Activated naive CD4-positive, alpha-beta T cell treated with Interleukin-2 at 50 U/mL for 16 hours (primary cell): ENCODE measurements at regions not wholly inside any gene's neighbourhood (a gene's known extent, or its start where the extent isn't known, plus 50 kb on each side); places are given as distances from the start of the nearest gene placed in this dataset.

Experiments used
- DNase-seq: peaks from one replicate; pipeline ENCODE4 v3.0.0-alpha.2; 2020

- no peak for DNase-seq
Measured at GRCh38 chrX:11953615-11954014, 184.7 kb upstream of the FRMPD4 start.

- DNase-seq = no peak
Measured at GRCh38 chrX:11954176-11954575, 184.1 kb upstream of the FRMPD4 start.

GRCh38 chrX:11960031-11960430 lies 178.2 kb upstream of the FRMPD4 start:
- no peak for DNase-seq

- no peak for DNase-seq
Measured at GRCh38 chrX:11965436-11965835, 172.8 kb upstream of the FRMPD4 start.

GRCh38 chrX:11967986-11968869 lies 170.0 kb upstream of the FRMPD4 start:
- no peak for DNase-seq

GRCh38 chrX:11968991-11969390 lies 169.3 kb upstream of the FRMPD4 start:
- DNase-seq = no peak

- DNase-seq = no peak
Measured at GRCh38 chrX:11970578-11971359, 167.5 kb upstream of the FRMPD4 start.

- DNase-seq = no peak
Measured at GRCh38 chrX:11976663-11977062, 161.6 kb upstream of the FRMPD4 start.

GRCh38 chrX:11992271-11992670 lies 146.0 kb upstream of the FRMPD4 start:
- no peak for DNase-seq

- DNase-seq = no peak
Measured at GRCh38 chrX:11995146-11995545, 143.1 kb upstream of the FRMPD4 start.

- no peak for DNase-seq
Measured at GRCh38 chrX:11996810-11997209, 141.5 kb upstream of the FRMPD4 start.

- DNase-seq = no peak
Measured at GRCh38 chrX:11998944-11999343, 139.3 kb upstream of the FRMPD4 start.

- no peak for DNase-seq
Measured at GRCh38 chrX:12002876-12003275, 135.4 kb upstream of the FRMPD4 start.

GRCh38 chrX:12007881-12008280 lies 130.4 kb upstream of the FRMPD4 start:
- DNase-seq = no peak

GRCh38 chrX:12010436-12010835 lies 127.8 kb upstream of the FRMPD4 start:
- no peak for DNase-seq

GRCh38 chrX:12011075-12011474 lies 127.2 kb upstream of the FRMPD4 start:
- no peak for DNase-seq

- no peak for DNase-seq
Measured at GRCh38 chrX:12013211-12013618, 125.1 kb upstream of the FRMPD4 start.

GRCh38 chrX:12021698-12022097 lies 116.6 kb upstream of the FRMPD4 start:
- DNase-seq = no peak

- DNase-seq = no peak
Measured at GRCh38 chrX:12026481-12026880, 111.8 kb upstream of the FRMPD4 start.

- DNase-seq = no peak
Measured at GRCh38 chrX:12032082-12032481, 106.2 kb upstream of the FRMPD4 start.

GRCh38 chrX:12034741-12035140 lies 103.5 kb upstream of the FRMPD4 start:
- no peak for DNase-seq

GRCh38 chrX:12042615-12043014 lies 95.7 kb upstream of the FRMPD4 start:
- DNase-seq = no peak

GRCh38 chrX:12052109-12052508 lies 86.2 kb upstream of the FRMPD4 start:
- DNase-seq = no peak

GRCh38 chrX:12058087-12058486 lies 80.2 kb upstream of the FRMPD4 start:
- DNase-seq = no peak
